Left colon (tissue), 2 donors: ENCODE measurements at regions not wholly inside any gene's neighbourhood (a gene's known extent, or its start where the extent isn't known, plus 50 kb on each side); places are given as distances from the start of the nearest gene placed in this dataset.
"Not testable (repeated sequence)": the region's sequence is repeated elsewhere in the genome, so short reads cannot be mapped to it uniquely, and the experiment has no call there.

Source experiments
- ATAC-seq: fragments of 200-7000 bp; cut with Tn5 transposase; one replicate; pipeline ENCODE4 v1.9.1; 2020; ENCODE audit warnings: mild to moderate bottlenecking, moderate library complexity
- DNase-seq, 2 donors: peaks; one replicate each; pipeline ENCODE4 v3.0.0-alpha.2; 2020
- intact Hi-C, 2 donors: fragments of 100-400 bp; cut with DNase I in 1 of 2; cut with micrococcal nuclease in 1 of 2; formaldehyde crosslinking; loops; one replicate each; pipeline versions ENCODE4 v1.11.2 to v1.14.0; 2022; cut with DNase I, micrococcal nuclease
- donor health status: DM: no; HTN: no; CAD: no.
- donor health status: DM: yes; HTN: yes; CAD: no.

DNA sequence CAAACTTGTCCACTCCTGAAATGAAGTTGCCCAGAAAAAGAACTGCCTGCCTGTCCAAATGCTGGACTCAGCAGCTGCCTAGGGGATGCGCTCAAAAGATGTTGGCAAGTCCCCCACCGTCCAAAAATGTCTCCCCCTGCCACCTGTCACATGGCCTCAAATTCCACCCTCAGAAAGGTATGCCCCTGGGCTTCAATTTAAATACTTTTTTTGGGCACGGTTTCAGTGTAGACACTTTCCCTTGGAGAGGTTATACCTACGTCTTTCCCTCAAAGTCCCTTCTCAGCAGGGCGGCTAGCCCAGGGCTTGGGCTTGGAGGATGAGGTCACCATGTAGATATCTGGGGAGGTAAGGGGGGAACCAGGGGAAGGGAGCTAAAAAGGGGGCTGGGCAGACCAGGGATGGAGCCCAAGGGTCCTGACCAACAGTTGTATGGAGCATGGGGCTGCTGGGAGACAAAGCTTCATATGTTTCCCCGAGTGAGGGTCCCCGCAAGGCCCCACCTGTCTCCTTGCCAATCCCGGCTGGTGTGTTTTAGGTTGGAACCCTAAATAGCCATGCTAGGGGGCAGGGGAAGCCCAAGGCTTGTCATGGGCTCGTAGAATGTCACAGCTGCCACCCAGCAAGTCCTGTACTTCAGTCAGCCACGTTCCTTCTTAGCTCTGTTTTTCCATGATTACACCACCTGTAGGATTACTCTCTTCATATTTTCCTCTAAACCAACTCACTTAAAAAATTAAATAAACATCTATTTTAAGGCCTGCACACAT lies 131.2 kb upstream of the TBX3 start:
- ATAC-seq (no peak), DNase-seq (no peak)
- intact Hi-C loops = no loop called here

DNA sequence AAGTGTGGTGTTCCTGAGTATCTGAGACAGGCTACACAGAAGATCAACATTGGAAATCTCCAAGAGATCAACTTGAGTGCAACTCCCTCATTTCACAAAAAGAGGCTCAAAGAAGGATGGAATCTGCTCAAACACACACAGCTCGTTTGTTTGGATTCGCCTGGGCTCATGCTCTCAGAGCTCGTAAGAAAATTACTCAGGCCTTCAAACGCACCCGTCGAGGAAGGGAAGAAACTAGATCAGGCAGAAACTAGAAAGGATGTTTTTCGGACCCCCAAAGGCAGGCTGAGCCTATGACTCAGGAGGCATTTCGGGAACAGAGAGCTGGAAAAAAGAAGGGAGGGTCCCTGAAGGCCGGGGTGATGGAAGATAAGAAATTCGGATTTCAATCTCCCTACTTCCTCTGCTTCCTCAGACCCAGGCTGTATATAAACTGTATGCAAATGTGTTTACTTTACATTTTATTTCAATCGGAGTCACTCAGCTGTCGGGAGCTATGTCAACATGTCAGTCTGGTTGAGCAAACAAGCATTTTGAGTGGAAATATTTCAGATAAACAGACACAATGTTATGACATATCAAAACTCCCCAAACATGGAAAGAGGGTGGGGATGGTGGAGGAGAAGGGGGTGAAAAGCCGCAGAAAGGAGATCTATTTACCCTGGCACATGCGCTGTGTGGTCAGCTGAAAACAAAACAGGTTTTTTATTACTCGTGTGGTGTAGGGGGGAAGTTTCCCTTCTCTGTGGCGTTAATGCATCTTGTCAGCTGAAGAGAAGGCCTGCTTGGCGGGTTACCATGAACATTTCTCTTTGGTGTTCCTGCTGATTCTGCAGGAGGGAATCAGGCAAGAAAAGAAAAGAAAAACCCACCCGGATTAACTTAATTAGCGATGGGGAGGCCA lies 129.1 kb upstream of the TBX3 start:
- ATAC-seq = peak; percentile 51
- DNase-seq = no peak
- intact Hi-C loops = no loop called here

DNA sequence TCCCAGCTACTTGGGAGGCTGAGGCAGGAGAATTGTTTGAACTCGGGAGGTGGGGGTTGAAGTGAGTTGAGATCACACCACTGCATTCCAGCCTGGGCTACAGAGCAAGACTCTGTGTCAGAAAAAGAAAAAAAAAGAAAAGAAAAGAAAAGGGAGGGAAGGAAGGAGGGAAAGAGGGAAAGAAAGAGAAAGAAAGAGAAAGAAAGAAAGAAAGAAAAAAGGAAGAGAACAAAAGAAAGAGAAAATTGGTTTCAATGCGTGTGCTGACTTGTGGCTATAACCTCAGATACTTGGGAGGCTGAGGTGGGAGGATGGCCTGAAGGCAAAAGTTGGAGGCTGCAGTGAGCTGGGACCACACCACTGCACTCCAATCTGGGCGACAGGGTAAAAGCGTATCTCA lies 128.4 kb upstream of the TBX3 start:
- no peak for ATAC-seq
- no peak for DNase-seq
- intact Hi-C loops = no loop called here

DNA sequence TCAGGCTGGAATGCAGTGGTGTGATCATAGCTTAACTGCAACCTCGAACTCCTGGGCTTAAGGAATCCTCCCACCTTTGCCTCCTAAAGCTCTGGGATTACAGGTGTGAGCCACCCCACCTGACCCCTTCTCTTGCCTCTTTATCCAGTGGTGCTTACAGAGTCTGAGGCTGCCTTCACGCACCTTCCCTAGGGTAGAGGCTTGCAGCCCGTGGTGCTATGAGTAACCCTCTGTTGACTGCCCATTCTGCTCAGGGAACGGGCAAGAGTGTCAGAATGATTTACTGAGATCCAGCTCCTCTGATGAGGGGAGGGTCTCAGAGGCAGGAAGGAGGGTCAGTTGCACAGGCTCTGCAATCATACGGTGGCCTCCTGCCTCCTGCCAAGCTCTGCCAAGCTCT lies 125.1 kb upstream of the TBX3 start:
- no peak for DNase-seq
- ATAC-seq = no peak
- intact Hi-C loops = no loop called here

DNA sequence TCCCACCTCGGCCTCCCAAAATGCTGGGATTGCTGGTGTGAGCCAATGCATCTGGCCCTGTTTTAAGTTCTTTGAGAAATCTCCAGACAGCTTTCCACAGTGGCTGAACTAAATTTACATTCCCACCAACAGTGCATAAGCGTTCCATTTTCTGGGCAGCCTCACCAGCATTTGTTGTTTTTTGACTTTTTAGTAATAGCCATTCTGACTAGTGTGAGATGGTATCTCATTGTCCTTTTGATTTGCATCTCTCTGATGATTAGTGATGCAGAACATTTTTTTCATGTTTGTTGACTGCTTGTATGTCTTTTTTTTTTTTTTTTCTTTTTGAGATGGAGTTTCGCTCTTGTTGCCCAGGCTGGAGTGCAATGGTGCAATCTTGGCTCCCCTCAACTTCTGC lies 117.4 kb upstream of the TBX3 start:
- intact Hi-C loops, ATAC-seq: not testable (repeated sequence)

DNA sequence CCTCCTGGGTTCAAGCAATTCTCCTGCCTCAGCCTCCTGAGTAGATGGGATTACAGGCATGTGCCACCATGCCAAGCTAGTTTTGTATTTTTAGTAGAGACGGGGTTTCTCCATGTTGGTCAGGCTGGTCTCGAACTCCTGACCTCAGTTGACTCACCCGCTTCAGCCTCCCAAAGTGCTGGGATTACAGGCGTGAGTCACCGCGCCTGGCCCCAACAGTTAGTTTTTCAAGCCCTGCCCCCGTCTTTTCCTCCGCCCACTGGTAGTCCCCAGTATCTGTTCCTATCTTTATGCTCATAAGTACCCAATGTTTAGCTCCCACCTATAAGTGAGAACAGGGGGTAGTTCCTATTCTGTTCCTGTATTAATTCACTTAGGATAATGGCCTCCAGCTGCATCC lies 116.6 kb upstream of the TBX3 start:
- DNase-seq, ATAC-seq, intact Hi-C loops: not testable (repeated sequence)

More for the DNA sequence above, 117.4 kb upstream of the TBX3 start:
- DNase-seq = not testable (repeated sequence)

DNA sequence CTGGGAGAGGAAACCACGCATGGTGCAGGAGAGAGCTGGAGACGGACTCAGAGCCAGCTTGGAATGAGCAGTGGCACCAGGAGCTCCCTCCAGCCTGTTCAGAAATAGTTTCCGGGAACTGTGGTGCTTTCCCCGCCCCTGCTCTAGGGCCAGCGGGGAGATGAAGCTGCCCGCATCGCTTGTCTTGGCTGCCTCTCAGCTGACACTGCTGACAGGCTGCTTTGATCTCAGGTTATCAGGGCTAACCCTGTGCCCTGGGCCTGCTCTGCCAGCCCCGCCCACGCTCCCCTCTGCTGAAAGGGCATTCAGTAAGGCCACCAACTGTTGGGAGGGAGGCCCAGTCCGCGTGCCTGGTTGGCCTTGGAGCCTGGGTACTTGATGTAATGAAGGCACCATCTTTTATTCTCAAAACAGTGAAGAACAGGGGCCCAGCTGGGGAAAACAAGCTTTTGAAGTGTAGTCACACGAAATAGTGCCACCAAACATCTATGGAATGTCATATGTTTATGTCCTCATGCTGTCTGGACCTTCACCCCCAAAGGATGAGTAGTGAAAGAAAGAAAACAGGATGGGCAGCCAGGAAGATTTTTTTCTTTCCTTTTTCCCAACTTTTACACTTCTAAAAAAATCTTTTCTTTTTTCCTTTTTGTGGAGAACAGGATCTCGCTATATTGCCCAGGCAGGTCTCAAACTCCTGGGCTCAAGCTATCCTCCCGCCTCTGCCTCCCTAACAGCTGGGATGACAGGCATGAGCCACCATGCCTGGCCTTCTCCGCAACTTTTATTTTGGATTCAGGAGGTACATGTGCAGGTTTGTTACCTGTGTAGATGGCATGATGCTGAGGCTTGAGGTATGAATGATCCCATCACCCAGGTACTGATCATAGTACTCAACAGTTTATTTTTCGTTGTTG lies 115.9 kb upstream of the TBX3 start:
- intact Hi-C loops = no loop called here
- peak; percentile 92 for ATAC-seq
- DNase-seq = peak; percentile 35

DNA sequence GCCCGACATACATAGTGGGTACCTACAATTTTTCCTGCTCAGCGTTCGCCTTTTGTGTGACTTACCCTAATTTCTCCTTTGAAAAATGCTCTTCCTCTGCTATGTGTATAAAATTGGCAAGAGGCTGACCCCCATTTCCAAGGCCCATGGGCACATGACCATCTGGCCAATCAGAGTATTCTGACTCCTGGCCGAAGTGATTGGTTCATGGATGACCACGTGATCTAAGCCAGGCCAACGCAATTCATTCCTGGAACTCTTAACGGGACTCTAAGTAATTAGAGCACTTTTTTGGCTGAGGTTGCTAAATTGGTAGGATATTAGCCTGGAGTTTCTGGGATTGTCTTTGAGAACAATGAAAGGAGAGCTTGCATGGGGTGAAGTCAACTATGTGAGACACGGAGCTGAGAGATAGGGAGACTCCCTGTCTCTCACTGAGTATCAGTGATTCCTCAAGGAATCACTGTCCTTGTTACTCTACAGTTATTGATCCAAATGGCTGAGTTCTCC lies 110.1 kb upstream of the TBX3 start:
- no peak for DNase-seq
- ATAC-seq = no peak
- intact Hi-C loops = no loop called here

DNA sequence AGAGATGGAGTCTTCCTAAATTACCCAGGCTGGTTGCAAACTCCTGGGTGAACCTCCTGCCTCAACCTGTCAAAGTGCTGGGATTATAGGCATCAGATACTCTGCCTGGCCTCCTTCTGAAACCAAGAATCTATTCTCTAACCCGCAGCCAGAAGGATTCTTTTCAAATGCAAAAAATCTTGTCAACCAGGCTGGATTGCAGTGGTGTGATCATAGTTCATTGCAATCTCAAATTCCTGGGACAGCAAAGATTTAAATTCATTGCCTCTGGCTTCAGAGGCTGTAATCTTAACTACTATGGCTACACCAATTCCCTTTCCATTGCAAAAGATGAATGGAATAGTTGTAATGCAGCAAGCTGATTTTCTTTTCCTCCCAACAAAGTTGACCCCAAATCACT lies 106.3 kb upstream of the TBX3 start:
- intact Hi-C loops = no loop called here
- DNase-seq (no peak), ATAC-seq (no peak)

DNA sequence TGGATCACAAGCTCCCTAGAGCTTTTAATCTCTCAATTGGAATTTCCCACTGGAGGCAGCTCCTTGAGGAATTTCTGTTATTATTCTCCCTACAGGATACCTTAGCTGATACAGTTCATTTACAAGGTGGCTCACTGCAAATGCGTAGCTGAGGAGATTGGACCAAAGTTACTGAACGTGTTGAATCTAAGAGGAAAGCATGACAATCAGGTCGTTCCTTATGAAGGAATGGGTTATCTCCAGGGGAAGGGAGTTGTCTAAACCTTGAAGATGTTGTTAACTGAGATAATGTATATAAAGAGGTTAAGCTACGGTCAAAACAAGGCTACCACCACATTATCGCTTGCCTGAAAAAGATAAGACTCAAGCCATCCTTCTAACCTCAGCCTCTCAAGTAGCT lies 105.8 kb upstream of the TBX3 start:
- DNase-seq (no peak), ATAC-seq (no peak)
- intact Hi-C loops = no loop called here

DNA sequence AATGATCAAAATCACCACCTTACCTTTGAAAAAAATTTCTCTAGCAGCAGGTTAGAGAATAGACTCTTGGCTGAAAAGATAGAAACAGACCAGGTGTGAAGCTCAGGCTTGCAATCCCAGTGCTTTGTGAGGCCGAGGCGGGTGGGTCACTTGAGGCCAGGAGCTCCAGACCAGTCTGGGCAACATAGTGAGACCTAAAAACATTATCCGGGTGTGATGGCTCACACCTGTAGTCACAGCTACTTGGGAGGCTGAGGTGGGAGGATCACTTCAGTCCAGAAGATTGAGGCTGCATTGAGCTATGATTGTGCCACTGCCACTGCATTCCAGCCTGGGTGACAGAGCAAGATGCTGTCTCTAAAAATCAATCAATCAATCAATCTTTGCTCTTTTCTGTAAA lies 105.3 kb upstream of the TBX3 start:
- ATAC-seq = no peak
- no peak for DNase-seq
- intact Hi-C loops = no loop called here

DNA sequence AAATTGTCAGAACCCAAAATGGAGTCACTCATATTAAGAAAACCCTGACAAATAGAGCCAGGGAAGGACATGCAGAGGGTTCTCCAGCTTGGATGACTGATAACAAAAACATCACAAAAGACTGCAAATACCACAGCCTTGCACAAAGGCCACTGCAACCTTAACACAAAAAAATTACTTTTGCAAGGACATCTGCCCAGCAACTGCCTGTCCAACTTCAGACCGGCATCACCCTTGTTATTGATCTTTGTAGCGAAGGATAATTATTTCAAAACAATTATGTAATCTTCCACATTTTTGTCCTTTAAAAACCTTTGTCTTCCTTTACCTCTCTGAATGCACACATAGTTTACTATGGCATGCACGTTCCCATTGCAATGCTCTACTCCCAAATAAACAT lies 100.6 kb upstream of the TBX3 start:
- intact Hi-C loops = no loop called here
- DNase-seq (no peak), ATAC-seq (no peak)

DNA sequence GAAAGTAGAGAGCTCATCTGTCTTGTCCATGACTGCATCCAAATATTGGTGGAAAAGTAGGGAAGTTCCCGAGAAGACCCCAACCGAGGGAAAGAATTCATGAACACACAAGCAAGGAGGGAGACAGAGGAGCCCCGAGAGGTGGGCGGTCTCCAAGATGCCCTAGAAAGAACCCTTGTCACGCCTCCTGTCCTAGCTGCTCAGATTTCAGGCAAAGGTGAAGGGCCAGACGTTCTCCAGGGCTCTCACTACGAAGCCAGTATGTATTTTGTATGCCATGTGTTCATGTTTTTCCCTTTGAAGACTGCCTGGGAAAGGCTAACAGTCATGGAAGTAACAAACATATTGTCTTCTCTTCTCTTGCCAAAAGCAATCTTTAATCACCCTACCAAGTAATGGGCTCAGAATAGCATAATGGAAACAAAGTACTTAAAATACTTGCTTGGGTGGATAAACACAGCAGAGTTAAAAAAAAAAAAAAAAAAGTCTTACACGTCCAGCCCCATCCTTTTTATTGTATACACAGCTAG lies 99.2 kb upstream of the TBX3 start:
- ATAC-seq (no peak), DNase-seq (no peak)
- intact Hi-C loops = no loop called here

DNA sequence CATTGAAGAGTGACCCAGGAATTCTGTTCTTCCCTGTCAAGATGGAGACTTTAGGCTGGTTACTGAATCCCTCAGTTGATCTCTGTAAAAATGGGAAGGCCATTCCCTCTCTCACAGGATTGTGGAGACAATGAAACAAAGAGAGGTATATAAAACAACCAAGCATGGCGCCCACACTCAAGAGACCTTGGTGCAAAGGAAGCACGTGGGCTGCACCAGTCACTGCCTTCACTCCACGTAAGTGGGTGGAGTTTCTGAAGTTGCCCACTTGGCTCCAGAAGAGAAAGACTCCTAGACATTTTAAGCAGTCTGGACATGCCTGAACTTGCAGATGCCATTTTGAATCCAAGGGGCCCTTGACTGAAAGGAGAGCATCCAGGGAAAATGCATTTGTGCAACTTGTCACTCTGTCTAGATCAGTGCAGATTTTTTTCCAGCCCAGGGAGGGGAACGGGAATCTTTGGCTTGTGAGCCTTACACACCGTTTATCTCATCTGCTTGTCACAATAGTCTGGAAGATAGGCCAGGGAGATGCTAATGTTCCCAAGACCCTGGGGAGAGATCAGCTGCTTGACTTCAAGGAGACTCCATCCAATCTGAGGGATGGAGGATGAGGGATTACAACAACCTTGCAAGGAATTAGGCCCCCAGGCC lies 96.9 kb upstream of the TBX3 start:
- intact Hi-C loops = no loop called here
- ATAC-seq (no peak), DNase-seq (no peak)

DNA sequence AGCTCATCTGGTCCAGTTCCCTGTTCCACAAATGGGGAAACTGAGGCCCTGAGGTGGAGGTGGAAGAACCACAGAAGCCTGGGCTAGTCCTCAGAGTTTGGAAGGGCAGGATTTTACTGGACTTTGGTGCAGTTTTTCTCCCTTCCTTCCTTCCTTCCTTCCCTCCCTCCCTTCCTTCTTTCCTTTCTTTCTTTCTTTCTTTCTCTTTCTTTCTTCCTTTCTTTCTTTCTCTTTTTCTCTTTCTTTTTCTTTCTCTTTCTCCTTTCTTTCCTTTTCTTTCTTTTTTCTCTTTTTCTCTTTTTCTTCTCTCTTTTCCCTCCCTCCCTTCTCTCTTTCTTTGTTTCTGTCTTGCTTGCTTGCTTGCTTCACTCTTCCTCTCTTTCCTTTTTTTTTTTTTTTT lies 95.7 kb upstream of the TBX3 start:
- no peak for ATAC-seq
- DNase-seq = no peak
- intact Hi-C loops = no loop called here

DNA sequence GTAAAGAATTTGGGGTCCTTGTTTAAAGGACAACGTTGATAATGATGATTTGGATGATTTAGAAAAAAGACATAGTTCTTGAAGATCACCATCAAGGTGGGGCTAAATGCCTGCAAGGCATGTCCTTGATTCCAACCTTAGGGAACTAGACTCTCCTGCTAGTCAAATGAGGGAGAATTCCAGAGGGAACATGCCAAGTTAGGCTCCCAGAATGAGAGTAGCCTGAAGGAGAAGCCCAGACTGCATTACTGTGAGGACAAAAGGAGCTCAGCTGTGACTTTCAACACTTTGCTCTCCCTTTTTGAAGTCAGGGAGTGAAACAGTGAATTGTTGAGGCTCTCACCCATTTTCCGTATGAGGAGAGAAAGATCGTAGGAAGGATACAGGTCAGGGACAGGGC lies 95.2 kb upstream of the TBX3 start:
- intact Hi-C loops = no loop called here
- ATAC-seq (no peak), DNase-seq (no peak)

DNA sequence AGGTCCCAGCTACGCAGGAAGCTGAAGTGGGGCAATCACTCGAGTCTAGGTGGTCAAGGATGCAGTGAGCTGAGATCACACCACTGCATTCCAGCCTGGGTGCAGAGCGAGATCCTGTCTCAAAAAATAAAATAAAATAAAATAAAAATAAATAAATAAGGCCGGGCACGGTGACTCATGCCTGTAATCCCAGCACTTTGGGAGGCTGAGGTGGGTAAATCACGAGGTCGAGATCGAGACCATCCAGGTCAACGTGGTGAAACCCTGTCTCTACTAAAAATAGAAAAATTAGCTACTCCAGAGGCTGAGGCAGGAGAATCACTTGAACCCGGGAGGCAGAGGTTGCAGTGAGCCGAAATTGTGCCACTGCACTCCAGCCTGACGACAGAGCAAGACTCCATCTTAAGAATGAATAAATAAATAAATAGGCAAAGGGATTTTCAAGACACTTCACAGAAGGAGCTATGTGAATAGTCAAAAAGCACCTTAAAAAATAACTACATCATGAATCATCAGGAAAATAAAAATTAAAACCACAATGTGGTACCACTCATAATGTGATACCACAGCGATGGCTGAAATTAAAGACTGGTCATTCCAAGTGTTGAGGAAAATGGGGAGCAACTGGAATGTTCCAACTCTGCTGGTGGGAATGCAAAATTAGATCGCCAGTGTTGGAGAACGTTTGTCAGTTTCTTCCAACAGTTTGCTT lies 92.9 kb upstream of the TBX3 start:
- intact Hi-C loops = no loop called here
- DNase-seq (no peak), ATAC-seq (no peak)

DNA sequence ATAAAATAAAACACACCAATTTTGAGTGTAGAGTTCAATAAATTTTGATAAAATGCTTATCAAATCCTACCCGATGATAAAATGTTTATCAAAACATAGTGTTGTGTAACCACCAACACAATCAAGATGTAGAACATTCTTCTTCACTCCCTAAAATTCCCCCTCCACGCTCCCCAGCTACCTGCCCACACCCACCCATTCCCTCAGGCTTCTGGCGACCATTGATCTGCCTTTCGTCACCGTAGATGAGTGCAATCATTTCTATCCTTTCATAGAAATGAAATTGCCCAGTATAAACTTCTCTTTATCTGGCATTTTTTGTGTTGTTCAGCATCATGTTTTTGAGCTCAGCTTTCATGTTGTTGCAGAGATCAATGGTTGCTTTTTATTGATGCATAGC lies 90.7 kb upstream of the TBX3 start:
- intact Hi-C loops = no loop called here
- ATAC-seq (no peak), DNase-seq (no peak)
